ENCODE measurements at regions not wholly inside any gene's neighbourhood (a gene's known extent, or its start where the extent isn't known, plus 50 kb on each side); places are given as distances from the start of the nearest gene placed in this dataset.

- TF ChIP-seq CTCF (IDR thresholded peaks at IDR 0.05; ENCODE audit: low read length) (no peak), EZH2 (optimal IDR thresholded peaks at IDR 0.05; ENCODE audit: low read depth, low read length) (no peak)
Observed at GRCh38 chr6:45726444-45726843, 289.2 kb downstream of the CLIC5 start.
